ENCODE measurements at regions not wholly inside any gene's neighbourhood (a gene's known extent, or its start where the extent isn't known, plus 50 kb on each side); places are given as distances from the start of the nearest gene placed in this dataset.

- no peaks in the 10 kb centered on the region for H3K27me3 ChIP-seq (ENCODE audit: insufficient read depth, low read length)
- no peaks in the 10 kb centered on the region for H3K79me2 ChIP-seq (ENCODE audit: insufficient read depth, low read length)
- ChIA-PET CTCF (interaction anchor here (1.0 kb wide), 1 partner anchor 202 kb away, joined by 3 read pairs; no protein-coding TSS in a partner anchor), POLR2A (no interaction called here), RAD21 (ENCODE audit: low non-redundant PET in 1 of 2, low total read pairs in 2 of 2, uncharacterized antibody in 2 of 2, unreplicated experiment in 2 of 2) (no interaction called here)
- DNase-seq (ENCODE audit: low read depth, low spot score) (no peak), ATAC-seq (no peak)
- no peak for TF ChIP-seq EZH2phosphoT487 (IDR thresholded peaks at IDR 0.05; ENCODE audit: borderline replicate concordance)
- no peak for TF ChIP-seq REST (IDR thresholded peaks at IDR 0.05; ENCODE audit: low read depth)
- no peak for TF ChIP-seq CTCF (IDR thresholded peaks at IDR 0.05 in 2 of 3, conservative IDR thresholded peaks at IDR 0.05 in 1 of 3; ENCODE audit: borderline replicate concordance in 1 of 3, insufficient read depth in 1 of 3, low read depth in 2 of 3, low read length in 2 of 3)
- no peak for TF ChIP-seq POLR2A (IDR thresholded peaks at IDR 0.05; ENCODE audit: borderline replicate concordance, extremely low read depth, insufficient read depth, insufficient read length)
- TF ChIP-seq TCF7L2 (IDR thresholded peaks at IDR 0.05; ENCODE audit: borderline replicate concordance, extremely low read depth, insufficient read depth, insufficient read length), result no peak
- peak; percentile 32 for TF ChIP-seq RAD21 (IDR thresholded peaks at IDR 0.05; ENCODE audit: low read depth)
- H3K36me3 ChIP-seq (ENCODE audit: control insufficient read depth in 1 of 2, insufficient read depth in 2 of 2, low read length in 2 of 2), result no peaks in the 10 kb centered on the region
- no peaks in the 10 kb centered on the region for H3K4me1 ChIP-seq (ENCODE audit: control insufficient read depth in 1 of 2, insufficient read depth in 2 of 2, low read length in 2 of 2)
- no peaks in the 10 kb centered on the region for H4K20me1 ChIP-seq (ENCODE audit: insufficient read depth)
- H2AFZ ChIP-seq (ENCODE audit: low read depth, low read length, poor library complexity, severe bottlenecking), result no peak overlapping the region
- H3K9ac ChIP-seq (ENCODE audit: low read length), result no peak overlapping the region
- BruUV-seq (replicated peaks), result no TSS peak
- no peaks in the 10 kb centered on the region for H3K9me3 ChIP-seq (ENCODE audit: control insufficient read depth in 1 of 2, insufficient read depth in 1 of 2, low read depth in 1 of 2, low read length in 2 of 2)
- H3K9me2 ChIP-seq (ENCODE audit: insufficient read depth), result no peaks in the 10 kb centered on the region
- intact Hi-C loops (cut with micrococcal nuclease), result no loop called here
- no peak overlapping the region for H3K4me3 ChIP-seq (replicated peaks in 1 of 2; ENCODE audit: low read depth in 1 of 2, low read length in 2 of 2)
- H3K4me2 ChIP-seq (ENCODE audit: low read length), result no peak overlapping the region
- H3K27ac ChIP-seq (ENCODE audit: low read depth, low read length), result no peak overlapping the region
Observed at GRCh38 chrX:133468051-133468450, 52.8 kb upstream of the GPC4 start.

All from HCT116 (cell line).